GM19099 (cell line): ENCODE measurements at regions not wholly inside any gene's neighbourhood (a gene's known extent, or its start where the extent isn't known, plus 50 kb on each side); places are given as distances from the start of the nearest gene placed in this dataset.

Source experiments
- POLR2A ChIP-seq: IDR thresholded peaks from 3 replicates; pipeline ENCODE4 v1.6.1; 2011; ENCODE audit warnings: low read depth; ENCODE audit not compliant: insufficient read length; ENCODE audit errors: extremely low read depth

DNA sequence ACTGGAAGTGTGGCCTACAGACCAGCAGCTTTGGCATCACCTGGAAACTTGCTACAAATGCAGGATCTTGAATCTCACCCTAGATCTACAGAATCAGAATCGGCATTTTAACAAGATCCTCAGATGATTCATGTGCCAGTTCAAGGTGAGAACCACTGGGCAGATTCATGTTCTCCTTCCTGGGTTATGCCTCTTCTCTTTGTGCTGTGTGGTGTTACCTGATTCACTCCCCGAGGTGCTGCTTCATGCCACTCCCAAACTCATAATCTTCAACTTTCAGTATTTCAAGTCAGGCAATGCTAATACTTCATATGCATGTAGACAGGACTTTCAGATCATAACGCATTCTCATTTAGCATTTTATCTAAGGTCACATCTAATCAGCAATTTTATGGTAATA lies 427.7 kb downstream of the FOXO1 start:
- TF ChIP-seq POLR2A = no peak

GRCh38 chr13:40240293-40240692 lies 426.1 kb downstream of the FOXO1 start:
- TF ChIP-seq POLR2A = no peak

- TF ChIP-seq POLR2A = no peak
Observed at GRCh38 chr13:40241125-40241798, 425.2 kb downstream of the FOXO1 start.

DNA sequence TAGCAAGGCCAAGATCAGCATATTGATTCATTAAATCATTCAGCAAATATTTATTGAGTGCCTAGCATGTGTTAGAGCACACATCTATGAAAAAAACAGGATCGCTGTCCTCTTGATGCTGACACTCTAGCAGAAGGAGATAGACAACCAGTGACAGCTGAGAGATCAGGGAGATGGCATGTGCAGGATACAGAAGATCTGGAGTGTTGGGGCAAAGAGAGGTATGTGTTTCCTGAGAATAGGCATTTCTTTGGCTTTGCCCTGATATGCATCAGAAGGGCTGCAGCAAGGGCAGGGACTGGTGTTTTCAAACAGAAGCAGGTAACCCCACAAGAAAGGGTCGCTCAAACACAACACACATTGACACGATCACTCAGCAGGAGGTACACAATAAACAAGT lies 423.4 kb downstream of the FOXO1 start:
- TF ChIP-seq POLR2A = no peak

GRCh38 chr13:40243982-40244381 lies 422.5 kb downstream of the FOXO1 start:
- TF ChIP-seq POLR2A = no peak

GRCh38 chr13:40245567-40245966 lies 420.9 kb downstream of the FOXO1 start:
- TF ChIP-seq POLR2A = no peak

- TF ChIP-seq POLR2A = no peak
Observed at GRCh38 chr13:40247845-40248244, 418.6 kb downstream of the FOXO1 start.

DNA sequence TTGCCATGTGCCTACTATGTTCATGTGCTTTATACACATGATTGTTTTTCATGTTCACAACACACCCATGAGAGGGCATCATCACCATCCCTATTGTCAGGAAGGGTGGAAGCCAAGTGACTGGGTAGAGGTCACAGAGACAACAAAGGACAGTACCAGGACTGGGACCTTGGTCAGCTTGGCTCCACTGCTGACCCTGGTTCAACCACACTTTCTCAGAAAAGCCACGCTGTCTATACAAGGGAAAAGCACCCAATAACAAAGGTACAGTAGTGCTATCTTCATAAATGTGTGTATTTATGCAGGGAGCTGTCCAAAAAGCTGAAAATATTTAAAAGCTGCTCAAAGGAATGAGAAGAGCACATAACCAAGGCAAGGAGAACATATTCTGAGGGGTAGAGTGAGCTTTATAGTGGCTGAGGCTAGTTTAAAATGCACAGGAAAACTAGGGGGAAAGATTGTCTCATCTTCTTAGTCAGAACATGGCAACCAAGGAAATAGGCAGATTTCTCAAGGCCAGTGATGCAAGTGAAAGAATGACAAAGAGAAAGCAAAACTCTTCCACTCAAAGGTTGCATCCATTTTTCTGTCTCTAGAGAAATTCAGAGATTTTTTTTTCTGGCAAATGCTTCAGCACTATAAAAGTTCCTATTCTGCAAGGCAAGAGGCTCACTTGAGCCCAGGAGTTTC lies 415.0 kb downstream of the FOXO1 start:
- TF ChIP-seq POLR2A = no peak

DNA sequence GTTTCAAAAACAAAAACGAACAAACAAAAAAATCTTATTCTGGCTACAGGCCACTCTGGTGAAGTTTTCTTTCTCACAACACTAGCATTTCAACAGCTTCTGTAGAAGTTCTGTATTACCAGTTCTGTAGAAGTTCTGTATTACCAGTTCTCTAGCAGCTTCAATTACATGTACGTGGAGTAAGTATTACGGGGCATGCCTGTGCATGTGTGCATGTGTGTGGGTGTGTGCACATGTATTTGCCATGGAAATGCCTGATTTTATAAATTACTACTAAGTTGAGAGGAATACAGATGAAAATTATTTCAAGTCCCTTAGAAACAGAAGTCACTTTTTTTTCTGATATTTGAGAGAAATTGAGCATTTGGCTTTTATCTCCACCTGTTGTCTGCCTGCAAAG lies 414.2 kb downstream of the FOXO1 start:
- no peak for TF ChIP-seq POLR2A

GRCh38 chr13:40252676-40253075 lies 413.8 kb downstream of the FOXO1 start:
- TF ChIP-seq POLR2A = no peak

DNA sequence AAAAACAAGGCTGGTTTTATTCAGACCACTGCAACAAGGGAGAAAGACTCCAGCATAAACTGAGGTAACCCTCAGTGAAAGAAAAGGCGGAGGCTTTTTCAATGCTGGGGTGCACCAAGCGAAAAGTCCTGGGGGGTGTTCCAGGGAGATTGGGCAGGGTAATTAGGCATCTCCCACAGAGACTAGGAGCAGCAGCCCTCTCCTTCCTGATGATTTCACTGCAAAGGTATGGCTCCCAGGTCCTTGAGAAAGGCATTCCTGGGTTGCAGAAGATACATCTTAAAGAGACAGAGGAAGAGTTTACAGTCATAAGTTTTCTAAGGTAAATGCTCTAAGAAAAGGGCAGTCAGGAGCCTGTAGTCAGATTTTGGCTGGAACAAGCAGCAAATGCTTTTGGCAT lies 412.0 kb downstream of the FOXO1 start:
- TF ChIP-seq POLR2A = no peak

GRCh38 chr13:40255551-40255950 lies 410.9 kb downstream of the FOXO1 start:
- no peak for TF ChIP-seq POLR2A

DNA sequence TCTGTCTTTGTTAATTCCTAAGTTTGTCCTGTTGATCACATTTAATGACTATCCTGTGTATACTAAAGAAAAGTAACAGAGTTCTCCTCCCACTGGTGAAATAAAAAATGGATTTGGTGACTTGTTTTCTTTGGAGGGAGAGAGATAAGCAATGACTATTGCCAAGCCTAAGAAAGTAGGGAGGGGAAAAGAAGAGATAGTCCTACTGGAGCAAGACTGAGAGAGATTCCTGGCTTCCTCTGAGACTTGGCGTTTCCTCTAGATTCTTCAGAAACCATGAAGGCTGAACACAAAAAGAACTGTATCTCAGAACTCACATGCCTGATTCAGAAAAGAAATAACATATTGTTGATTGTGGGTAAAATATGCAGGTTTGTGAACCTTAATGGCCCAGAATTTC lies 406.5 kb downstream of the FOXO1 start:
- no peak for TF ChIP-seq POLR2A

DNA sequence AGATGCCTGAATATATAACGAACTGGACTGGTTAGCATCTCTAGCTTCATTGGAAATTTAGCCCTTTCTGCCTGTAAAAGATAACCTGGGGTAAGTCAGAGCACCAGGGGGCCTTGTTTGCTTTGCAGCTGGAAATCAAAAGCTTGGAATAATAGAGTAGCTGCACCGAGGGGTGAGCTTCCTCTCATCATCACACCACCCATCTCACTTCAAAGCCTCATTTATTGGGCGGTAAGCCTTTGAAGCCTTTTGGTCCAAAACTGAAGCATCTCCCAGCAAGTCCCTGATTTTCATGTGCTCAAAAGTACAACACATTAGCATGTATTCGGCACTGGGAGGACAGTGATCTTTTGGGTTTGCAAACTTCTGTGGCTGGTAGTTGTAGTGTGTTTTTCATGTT lies 405.1 kb downstream of the FOXO1 start:
- no peak for TF ChIP-seq POLR2A

GRCh38 chr13:40261947-40262346 lies 404.5 kb downstream of the FOXO1 start:
- TF ChIP-seq POLR2A = no peak

DNA sequence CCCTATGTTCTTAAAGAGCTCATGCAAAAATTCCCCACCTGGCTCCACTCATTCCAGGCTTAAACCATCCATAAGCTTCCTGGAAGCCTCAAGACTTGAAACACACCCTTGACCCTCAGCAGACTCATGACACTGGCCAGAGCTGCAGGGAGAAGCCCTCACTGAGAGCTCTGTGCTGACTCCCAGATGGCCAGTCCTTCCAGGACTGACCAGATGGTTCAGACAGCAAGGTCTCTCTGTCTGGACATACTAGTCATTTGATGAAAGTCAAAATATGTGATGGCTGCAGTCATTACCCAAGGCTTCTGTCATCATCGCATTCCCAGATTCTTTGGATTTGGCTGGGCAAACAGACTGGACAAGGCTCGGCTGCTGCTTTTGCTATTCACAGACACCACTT lies 397.4 kb downstream of the FOXO1 start:
- no peak for TF ChIP-seq POLR2A

DNA sequence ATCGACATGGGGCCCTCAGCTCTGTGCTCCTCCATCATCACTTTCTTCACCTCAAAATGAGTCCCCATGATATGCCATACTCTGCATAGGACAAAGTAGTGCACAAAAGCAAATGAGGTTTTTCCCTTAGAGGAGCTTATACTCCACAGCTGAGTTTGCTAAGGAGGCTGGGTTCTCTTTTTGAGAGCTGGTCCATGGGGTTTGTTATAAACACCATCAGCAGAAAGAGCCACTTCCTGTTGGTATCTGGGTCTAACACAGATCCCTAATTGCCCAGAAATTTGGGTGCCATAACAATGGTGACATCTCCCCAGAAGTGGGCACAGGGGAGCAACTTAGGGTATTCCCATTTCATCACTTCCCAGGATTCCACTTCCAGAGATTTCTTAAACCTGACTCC lies 395.7 kb downstream of the FOXO1 start:
- TF ChIP-seq POLR2A = no peak
